ENCODE measurements at regions not wholly inside any gene's neighbourhood (a gene's known extent, or its start where the extent isn't known, plus 50 kb on each side); places are given as distances from the start of the nearest gene placed in this dataset.
A peak's percentile ranks its signal among the peaks of the same experiment; 100 is the strongest.

DNA sequence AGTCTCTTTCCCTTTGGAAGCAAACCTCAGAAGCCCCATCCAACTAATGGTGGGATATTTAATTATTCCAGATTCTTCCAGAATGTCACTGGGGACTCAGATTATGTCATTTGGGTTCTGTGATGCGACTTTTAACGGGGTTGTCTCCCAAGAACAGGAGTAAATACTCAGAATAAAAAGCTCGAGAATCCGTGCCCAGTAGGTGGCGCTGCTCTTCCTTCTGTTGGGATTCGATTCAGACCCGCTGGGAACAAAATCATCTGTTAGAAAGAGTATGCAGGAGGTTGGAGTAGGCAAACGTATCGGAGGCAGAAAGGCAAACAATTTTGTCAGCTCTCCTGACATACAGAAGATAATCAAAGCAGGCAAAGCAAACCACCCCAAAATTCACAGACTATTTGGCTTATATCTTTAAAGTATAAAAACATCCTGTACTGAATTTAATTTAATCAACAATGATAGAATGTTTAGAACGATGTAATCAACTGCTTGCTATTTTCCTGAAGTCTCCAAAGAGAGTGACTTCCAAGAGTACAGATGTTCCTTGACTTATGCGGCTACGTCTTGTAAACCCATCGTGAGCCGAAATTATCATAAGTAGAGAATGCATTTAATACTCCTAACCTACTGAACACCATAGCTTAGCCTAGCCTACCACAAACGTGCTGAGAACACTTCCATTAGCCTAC, 169.8 kb upstream of the RAI14 start:
- DNase-seq (ENCODE audit: low spot score), result peak; percentile 85

DNA sequence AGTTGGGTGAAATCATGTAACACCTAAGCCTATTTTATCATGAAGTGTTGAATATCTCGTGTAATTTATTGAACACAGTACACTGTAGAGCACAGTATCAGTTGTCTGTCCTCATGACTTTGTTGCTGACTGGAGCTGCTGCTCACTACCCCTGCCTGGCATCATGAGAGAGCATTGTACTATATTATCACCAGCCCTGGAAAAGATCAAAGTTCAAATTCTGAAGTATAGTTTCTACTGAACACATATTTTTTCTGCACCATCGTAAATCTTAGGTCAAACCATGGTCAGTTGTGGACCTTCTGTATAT, 169.3 kb upstream of the RAI14 start:
- no peak for DNase-seq (ENCODE audit: low spot score)

DNA sequence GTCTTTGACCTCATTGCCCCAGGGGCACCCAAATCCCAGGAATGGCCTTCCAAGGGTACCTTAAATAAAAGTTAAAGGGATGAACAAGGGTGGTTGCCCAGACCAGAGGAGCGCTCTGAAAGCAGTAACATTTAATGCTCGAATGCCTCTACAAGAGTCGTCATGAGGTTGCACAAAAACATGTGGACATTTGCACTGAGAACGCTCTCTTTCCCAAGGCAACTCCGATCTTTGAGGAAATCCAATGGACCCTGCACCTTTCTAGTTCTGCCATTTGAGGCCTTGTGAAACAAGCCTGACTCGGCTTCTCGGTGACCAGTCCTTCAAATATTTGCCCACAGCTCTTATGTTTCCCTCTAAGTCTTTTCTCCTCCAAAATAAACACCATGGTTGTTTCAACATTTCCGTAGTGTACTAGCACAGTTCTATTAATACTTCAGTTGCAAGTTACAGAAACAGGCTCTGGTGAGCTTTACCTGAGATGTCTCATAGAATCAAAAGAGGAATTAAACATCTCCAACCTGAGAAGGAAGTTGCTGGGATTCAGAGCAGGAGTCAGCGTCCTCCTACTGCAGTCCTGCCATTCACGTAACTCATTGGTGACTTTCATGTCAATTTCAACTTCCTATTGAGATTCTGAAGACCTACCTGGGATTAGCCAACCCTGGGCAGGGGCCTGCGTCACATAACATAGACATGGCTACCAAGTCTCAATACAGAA, 168.8 kb upstream of the RAI14 start:
- DNase-seq (ENCODE audit: low spot score), result no peak

DNA sequence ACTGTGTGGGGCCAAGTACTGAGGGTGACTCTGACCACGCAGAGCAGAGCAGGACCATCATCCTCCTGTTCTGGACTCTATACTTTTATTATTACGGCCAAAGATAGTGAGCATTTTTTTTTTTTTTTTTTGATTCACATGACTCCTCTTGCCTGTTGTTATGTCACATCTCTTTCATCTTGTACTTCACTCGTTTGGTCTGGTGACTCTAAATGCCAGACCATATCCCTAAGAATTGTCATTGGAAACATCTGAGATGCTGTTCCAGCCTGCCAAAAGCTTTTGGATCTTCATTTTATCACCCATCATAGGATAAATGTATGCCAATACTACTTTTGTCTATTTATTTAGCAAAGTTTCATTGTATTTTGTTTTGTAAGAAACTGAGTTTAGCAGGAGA, 168.2 kb upstream of the RAI14 start:
- no peak for DNase-seq (ENCODE audit: low spot score)

DNA sequence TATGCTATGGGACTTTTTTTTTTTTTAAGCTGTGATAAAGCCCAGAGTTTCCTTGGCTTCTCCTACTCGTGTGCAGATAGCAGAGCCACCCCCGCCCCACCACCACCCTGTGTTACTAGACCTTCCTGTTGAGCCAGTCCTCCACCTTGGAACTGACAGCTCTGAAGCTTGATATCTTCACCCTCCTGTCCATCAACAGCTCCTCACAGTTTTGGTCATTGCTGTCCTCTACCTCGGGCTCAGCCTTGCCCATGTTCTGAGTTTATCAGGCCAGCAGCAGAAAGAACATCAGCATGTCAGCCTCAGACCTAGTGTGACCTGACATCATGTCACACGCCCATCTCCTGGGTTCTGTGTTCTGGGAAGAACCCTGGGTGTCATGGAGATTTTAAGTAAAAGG, 167.1 kb upstream of the RAI14 start:
- DNase-seq (ENCODE audit: low spot score), result no peak

DNA sequence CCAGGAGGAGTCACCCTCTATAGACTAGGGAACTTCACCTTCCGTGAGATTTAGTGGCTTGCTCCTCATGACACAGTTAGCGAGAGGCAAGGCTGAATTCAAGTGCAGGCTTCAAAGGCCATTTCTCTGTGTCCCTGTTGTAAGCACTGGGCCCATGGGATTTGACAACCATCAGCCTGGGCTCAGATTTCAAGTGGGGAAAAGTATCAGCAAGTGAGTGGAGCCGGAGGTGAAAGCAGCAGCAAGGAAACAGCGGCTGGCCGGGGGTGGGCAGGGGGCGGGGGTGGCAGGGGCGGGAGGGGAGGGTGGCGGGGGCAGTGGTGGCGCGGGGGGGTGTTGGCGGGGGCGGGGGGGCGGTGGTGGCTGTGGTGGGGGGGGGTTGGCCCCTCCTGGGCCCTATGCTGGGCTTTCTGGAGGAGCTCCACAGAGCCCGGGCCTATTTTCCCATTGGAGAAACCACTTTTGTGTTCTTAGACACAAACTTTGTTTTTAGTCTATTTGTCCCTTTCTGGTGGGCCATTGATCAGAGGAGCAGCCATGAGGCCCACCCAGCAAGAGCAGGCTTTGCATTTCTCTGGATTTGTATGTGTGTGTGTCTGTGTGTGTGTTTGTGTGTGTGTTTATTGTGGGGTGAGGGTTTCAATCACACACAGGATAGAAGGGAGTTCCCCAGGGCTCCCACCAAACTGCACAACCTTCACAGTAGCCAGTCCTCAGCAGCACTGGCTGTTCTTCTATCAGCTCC, 165.4 kb upstream of the RAI14 start:
- DNase-seq (ENCODE audit: low spot score), result no peak

DNA sequence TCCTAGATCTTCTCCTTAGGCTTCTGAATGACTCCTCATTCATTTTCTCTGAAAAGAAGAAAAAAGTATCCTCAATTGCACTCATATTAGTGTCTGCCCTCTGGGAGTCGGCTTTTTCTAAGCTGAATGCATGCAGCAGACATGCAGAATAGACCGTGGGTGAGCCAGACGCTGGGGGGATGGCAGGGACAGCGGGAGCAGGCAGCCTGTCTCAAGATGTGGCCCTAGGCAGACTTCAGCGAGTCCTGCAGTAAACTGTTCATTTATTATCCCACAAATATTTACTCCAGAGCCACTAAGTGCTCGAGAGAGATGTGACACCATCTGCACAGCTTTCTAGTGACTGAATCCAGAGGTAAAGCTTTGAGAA, 164.9 kb upstream of the RAI14 start:
- DNase-seq (ENCODE audit: low spot score), result no peak

DNA sequence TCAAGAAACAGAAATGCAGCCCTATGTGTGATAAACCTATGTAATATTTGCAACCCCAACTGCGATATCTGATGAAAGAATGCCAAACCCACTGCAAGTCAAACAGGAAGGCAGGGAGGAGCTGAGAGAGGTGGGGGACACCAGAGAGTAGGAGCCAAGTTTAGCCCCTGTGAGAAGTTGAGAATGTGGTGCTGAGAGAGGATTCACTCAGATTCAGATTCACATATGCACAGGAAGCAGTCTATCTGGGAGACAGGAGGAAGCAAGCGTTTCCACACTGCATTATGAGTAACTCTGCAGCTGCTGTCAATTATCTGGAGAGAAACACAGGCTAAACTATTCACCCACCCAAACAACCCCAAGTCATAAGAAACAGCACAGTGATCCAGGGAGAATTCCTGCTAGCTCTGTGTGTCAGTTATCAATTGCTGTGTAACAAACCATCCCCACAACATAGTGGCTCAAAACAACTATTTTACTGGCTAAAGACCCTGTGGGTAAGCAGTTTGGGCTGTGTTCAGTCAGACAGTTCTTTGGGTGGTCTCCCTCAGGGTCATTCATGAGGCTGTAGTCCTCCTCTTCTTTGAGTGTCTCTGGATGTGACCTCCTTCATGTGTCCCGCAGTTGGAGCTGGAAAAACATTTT, 161.9 kb upstream of the RAI14 start:
- DNase-seq (ENCODE audit: low spot score), result no peak

DNA sequence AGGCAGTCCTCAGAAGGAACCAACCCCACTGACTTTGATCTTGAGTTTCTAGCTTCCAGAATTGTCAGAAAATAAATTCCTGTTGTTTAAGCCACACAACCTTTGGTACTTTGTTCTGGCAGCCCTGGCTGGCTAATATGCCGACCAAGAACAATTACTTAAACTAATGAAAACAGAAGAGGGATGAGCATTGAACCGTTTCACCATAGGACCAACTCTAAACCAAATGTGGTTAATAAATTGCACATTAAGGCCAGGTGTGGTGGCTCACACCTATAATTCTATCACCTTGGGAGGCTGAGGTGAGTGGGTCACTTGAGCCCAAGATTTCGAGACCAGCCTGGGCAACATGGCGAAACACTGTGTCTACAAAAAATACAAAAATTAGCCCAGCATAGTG, 160.9 kb upstream of the RAI14 start:
- no peak for DNase-seq (ENCODE audit: low spot score)

DNA sequence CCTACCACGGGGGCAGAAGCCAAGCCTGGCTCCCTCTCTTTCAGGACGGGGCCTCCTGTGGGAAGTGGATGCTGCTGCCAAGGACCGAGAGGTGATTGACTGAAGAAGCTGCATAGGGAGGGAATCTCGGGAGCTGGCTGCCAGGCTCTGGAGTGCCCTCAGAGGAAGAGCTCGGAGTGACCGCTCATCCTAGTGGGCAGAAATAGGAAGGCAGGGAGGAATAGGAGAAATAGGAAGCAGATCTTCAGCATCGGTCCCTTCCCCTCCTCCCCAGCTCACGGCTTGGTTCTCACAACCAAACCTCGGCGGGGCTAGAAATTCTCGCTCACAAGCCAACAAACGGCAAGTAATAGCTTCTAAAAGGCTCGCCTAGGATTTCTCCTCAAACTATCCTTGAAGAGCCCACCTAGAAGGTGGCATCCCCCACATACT, 159.9 kb upstream of the RAI14 start:
- DNase-seq (ENCODE audit: low spot score), result no peak

DNA sequence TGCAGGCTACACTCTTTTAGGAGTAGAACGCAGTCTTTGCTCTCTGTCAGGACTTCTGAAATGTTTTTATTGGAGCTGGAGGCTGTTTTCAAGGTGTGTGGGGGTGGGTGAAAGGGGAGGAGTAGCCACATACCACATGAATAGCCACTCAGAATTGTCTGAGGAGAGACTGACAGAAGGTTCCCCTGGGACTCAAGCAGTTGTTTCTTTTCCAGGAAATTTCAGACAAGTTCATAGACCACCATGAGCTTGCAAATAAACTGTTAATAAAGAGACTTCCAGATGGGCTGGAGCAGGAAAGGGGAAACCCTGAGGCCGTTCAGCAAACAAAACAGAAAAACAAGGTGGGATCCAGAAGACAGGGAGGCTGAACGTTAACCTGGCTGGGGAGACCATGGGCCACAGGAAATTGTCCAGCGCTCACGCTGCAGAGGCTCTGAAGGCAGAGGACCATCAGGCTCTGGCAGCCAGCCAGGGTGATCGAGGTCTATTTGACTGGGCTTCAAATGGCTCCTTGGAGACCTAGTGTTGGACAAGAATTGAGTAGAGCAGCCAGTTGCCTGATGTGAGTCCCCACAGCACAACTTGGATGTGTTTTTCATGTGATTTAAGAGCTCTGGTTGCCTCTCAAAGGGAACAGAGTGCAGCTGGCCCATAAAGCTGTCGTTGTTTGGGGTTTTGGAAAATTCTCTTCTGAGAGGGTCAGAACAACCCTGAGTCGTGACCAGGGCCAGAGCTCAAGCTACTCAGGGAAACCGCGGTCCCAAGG, 159.2 kb upstream of the RAI14 start:
- peak; percentile 59 for DNase-seq (ENCODE audit: low spot score)

DNA sequence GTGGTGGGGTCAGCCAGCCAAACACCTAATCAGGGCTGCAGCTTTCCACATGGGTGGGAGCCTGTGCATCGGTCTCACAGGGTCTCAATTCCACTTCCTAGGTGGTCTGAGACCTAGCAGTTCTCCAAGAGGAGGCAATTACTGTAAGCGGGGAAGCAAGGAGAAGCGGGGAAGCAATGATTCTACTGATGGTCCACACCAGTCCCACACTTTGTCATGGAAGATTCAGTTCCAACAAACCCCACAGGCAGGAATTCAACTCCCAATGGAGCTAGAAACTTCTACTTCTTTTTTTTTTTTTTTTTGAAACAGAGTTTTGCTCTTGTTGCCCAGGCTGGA, 158.7 kb upstream of the RAI14 start:
- DNase-seq (ENCODE audit: low spot score), result no peak

DNA sequence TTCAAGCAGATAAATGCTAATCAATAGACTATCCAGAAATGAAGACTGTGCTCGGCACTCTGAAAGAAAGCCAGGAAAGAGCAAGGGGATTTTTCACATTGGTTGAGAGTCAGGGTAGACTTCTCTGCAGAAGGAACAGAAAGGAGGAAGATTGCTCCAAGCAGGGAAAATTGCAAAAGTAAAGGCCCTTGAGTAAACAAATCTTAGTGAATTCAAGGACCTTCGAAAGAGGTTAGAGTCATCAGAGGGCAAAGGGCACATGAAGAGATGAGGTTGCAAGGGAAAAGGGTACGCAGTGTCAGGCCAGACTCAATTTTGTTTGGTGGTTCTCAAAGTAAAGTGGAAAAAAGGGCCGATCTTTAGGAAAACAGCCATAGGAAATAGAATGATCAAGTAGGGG, 157.6 kb upstream of the RAI14 start:
- no peak for DNase-seq (ENCODE audit: low spot score)

DNA sequence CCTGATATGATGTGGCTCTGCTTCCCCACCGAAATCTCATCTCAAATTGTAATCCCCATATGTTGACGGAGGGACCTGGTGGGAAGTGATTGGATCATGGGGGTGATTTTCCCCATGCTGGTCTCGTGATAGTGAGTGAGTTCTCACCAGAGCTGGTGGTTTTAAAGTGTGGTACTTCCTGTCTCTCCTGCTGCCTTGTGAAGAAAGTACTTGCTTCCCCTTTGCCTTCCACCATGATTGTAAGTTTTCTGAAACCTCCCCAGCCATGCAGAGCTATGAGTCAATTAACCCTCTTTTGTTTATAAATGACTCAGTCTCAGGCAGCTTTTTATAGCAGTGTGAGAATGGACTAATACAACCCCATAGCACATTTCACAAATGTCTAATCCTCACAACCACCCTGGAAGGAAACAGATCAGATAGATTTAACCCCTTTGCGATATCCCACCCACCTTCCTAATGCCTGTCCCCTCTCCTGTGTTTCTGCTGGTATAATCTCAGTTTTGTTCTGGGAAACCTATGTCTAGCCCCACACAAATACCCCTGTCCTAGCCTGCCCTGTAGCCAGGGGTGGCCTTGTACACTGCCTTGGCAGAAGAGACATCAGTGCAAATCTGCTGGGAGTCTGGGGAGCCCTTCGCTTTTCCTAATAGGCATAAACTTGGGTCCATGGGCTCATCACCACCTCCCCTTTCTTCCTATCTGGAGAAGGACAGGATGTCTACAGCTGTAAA, 157.0 kb upstream of the RAI14 start:
- no peak for DNase-seq (ENCODE audit: low spot score)

DNA sequence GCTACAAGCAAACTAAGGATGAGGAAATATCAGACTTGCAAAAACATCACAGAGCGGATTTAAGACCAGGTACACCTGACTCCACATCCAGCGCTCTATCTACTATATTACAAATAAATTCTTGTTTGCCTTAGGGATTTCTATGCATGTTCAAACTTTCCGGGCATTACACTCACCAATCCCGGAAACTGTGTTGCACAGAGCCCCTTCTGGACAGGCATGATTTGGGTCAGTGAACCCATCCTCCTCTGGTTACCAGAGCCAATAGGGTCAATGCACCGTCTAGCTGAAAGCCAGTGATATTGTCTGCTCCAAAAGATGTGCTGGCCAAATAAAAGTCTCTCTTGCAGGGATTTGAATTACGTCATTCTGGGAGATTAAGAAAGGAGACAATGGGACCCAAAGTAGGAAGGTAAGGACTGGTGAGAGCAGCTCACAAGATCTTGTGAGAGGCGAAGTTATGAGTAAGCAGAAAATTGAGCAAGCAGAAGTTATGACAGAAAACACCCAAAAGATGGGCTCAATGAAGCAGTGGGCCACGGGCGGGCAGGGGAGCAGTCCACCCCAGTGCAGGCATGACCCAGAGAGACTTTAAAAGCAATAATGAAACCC, 155.8 kb upstream of the RAI14 start:
- no peak for DNase-seq (ENCODE audit: low spot score)

DNA sequence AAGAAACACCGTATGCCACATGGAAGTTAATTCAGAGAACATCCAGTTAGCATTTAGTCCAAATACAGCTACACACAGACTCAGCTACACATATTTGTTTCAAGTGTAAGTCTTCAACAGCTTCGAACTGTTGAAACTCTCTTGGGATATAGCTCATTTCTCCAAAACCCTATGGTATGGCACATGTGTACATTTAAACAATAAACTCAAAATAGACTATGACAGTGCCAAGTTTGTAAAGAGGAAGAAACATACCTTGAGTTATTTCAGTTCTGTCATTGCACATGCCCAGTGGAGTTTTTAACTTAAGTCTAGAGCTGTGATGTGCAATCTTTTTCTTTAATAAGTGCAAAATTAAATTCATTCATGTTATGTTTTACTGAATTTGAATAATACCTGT, 155.1 kb upstream of the RAI14 start:
- no peak for DNase-seq (ENCODE audit: low spot score)

DNA sequence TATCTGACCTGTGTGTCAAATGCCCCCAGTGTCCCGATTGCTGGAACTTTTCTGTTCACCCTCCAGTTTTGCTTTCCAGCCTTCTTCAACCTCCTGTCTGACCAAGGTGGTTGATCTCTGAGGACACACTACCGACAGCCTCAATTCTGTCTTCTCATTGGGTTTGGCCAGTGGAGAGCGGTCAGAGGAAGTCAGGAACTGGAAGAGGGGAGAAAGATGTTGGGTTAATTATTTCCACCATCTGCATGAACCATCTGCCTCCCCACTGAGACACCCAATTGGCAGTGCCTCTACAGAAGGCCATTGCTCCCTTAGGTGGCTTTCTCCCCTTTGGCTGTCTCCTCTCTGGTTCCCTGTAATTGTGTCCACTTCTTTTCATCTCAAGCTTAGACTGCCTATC, 154.3 kb upstream of the RAI14 start:
- DNase-seq (ENCODE audit: low spot score), result no peak

DNA sequence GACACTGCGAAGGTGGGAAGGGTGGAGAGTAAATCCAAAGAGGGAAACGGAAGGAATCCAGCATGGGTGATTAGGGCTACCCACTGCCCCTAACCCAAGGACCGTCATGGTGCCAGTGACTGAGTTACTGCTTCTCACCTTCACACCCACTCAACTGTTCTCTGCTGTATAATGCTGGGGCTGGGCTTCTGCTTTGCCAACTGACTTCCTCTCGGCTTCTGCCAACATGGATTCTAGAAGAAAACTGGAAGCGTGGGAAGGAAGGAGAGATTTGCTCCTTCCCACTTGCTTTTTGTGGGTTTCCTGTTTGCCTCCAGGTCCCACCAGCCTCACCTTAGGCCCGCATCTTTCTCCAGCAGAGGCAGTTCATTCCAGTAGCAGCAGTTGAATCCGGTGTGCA, 153.5 kb upstream of the RAI14 start:
- DNase-seq (ENCODE audit: low spot score), result no peak

DNA sequence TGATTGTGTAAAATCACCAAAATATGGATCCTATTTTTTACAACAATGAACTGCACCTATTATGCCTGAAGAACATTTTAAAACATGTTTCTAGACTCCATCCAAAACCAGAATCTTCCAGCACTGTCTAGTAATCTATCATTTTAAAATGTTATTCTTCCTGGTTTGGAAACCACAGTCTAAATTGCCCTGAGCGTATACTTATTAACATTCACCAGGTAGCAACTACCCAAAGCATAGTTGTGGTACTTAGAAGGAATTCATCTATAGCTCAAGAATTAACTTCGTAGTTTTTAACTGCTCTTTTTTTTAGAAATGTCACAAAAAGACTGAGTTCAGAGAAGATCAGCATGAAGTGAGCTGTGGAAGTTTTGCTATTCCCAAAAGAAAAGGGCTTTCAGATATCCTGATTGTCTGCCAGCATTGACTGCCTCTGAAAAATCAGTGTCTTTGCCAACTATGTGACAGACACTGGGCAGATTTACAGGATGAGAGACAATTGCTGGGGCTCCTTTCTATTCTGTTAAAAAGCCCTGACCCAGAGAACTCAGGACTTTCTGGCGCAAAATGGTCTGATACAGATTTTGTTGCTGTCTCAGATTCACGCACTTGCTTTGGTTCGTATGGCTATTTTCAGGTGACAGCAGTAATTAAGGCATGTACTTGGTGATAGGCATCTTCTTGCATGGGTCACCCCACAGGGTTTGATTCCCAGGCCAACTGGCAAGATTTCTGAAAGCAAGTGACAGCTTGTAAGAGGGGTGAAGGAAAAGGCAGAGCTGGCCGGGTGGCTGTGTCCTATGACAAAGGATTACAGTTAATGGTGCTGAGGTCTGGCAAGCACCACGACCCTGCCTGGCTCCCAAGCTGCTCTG, 152.5 kb upstream of the RAI14 start:
- no peak for DNase-seq (ENCODE audit: low spot score)

DNA sequence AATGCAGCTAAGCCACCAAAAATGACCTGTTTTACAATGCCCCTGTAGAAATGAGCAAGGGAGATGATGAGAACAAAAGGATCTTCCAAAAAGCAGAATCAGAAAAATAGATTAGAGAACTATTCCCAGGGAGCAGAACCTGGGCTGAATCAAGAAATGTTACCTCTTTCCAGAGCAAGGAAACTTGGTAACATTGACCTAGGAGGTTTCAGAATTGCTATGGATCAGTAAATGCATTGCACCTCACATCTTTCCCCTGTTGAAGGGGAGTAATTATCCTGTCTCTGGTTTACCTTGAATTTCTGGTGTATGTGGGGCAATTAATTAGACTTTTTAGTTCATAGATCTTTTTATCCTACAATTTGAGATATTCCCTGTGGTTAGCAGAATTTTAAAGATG, 151.2 kb upstream of the RAI14 start:
- DNase-seq (ENCODE audit: low spot score), result no peak

Measured in ureter (tissue), 1 donor.